K562 (cell line): ENCODE measurements at regions not wholly inside any gene's neighbourhood (a gene's known extent, or its start where the extent isn't known, plus 50 kb on each side); places are given as distances from the start of the nearest gene placed in this dataset.

Experiments used
- ATAC-seq: fragments of 200-7000 bp; cut with Tn5 transposase; 3 replicates; pipeline ENCODE4 v1.9.1; 2020; ENCODE audit warnings: moderate library complexity
- BruUV-seq: library from RNA; stranded (reverse); fragments of 400-500 nt; replicated peaks from 2 replicates; lab custom pipeline; 2021; lab: Mats Ljungman, UMichigan
- CTCF ChIA-PET: fragments of 300-600 bp; formaldehyde crosslinking; extraction: SDS; loops from one replicate; lab custom pipeline; 2021; ENCODE audit warnings: low intra/inter-chr PET ratio; lab: Yijun Ruan, JAX
- POLR2A ChIA-PET: fragments of 300-600, 350-650 bp; sonication (Branson Sonifier 250); formaldehyde crosslinking; extraction: SDS; loops from one replicate; lab custom pipeline; 2021; ENCODE audit warnings: antibody characterized with exemption, inconsistent platforms; lab: Yijun Ruan, JAX
- DNase-seq, 4 experiments: peaks; one replicate each; pipeline versions ENCODE4 v3.0.0 to v3.0.0-alpha.2; 2011 to 2018; ENCODE audit warnings: low spot score in 3 of 4, mixed read lengths in 3 of 4; ENCODE audit errors: extremely low read depth in 1 of 4
- FAIRE-seq: peaks from 2 replicates; lab custom pipeline; 2011; peaks lifted over from hg19 to GRCh38; lab: Jason Lieb, UNC
- H2AFZ ChIP-seq: 2 replicates; pipeline ENCODE4 v1.6.0; 2011; ENCODE audit warnings: low read depth, low read length, control low read depth, inconsistent platforms
- H3K27ac ChIP-seq: fragments of 200-600 bp; 3 replicates; pipeline ENCODE4 v1.8.0; 2011; ENCODE audit warnings: low read depth, mild to moderate bottlenecking, control low read depth, inconsistent platforms, low read length, moderate library complexity, mixed read lengths; ENCODE audit errors: extremely low read depth
- H3K27me3 ChIP-seq, 2 experiments: fragments of 300-600 bp in 1 of 2; 2 replicates in 1 of 2; 3 replicates in 1 of 2; pipeline versions ENCODE4 v1.6.0 to v1.8.0; 2011; ENCODE audit warnings: inconsistent platforms in 2 of 2, low read length in 2 of 2, mild to moderate bottlenecking in 1 of 2, mixed read lengths in 1 of 2, moderate library complexity in 1 of 2; ENCODE audit not compliant: control insufficient read depth in 2 of 2, insufficient read depth in 2 of 2
- H3K36me3 ChIP-seq: fragments of 300-600 bp; 3 replicates; pipeline ENCODE4 v1.8.0; 2011; ENCODE audit warnings: mild to moderate bottlenecking, low read length, inconsistent platforms; ENCODE audit not compliant: control insufficient read depth, insufficient read depth
- H3K4me1 ChIP-seq, 2 experiments: fragments of 200-600 bp in 1 of 2; replicated peaks in 1 of 2; 2 replicates in 1 of 2; 3 replicates in 1 of 2; pipeline versions ENCODE4 v1.5.1 to v1.8.0; 2011; ENCODE audit warnings: inconsistent platforms in 2 of 2, low read length in 2 of 2, mild to moderate bottlenecking in 1 of 2, mixed read lengths in 1 of 2, moderate library complexity in 1 of 2; ENCODE audit not compliant: control insufficient read depth in 2 of 2, insufficient read depth in 2 of 2
- H3K4me2 ChIP-seq: 2 replicates; pipeline ENCODE4 v1.6.1; 2011; ENCODE audit warnings: low read length, control low read depth, inconsistent platforms, mixed read lengths; ENCODE audit not compliant: insufficient read depth
- H3K4me3 ChIP-seq: fragments of 200-600 bp; sonication (generic), shearing (Covaris generic); 2 replicates; pipeline ENCODE4 v1.5.1; 2016; ENCODE audit warnings: control low read depth, inconsistent platforms
- H3K79me2 ChIP-seq: fragments of 200-600 bp; 3 replicates; pipeline ENCODE4 v1.8.0; 2011; ENCODE audit warnings: low read length, inconsistent platforms; ENCODE audit not compliant: control insufficient read depth, insufficient read depth
- H3K9ac ChIP-seq, 2 experiments: 2 replicates each; pipeline versions ENCODE4 v1.6.0 to v1.6.1; 2011; ENCODE audit warnings: low read depth in 2 of 2, low read length in 2 of 2, control low read depth in 1 of 2, inconsistent platforms in 1 of 2, mild to moderate bottlenecking in 1 of 2, mixed read lengths in 1 of 2; ENCODE audit not compliant: insufficient read depth in 1 of 2
- H3K9me1 ChIP-seq: one replicate; pipeline ENCODE4 v1.6.0; 2011; ENCODE audit warnings: inconsistent platforms, mild to moderate bottlenecking, low read length, moderate library complexity; ENCODE audit not compliant: control insufficient read depth, insufficient read depth
- H3K9me3 ChIP-seq: replicated peaks from 2 replicates; pipeline ENCODE4 v1.5.1; 2011; ENCODE audit warnings: low read depth, low read length, inconsistent platforms; ENCODE audit not compliant: control insufficient read depth, insufficient read depth
- H4K20me1 ChIP-seq: replicated peaks from 2 replicates; pipeline ENCODE4 v1.6.1; 2011; ENCODE audit warnings: low read length, inconsistent platforms, mixed read lengths; ENCODE audit not compliant: control insufficient read depth, insufficient read depth
- NCOA6 ChIP-seq: fragments of 450-650 bp; IDR thresholded peaks from 2 replicates; pipeline ENCODE4 v1.6.1; 2017; ENCODE audit warnings: mild to moderate bottlenecking
- NFIX ChIP-seq: fragments of 250-450 bp; sonication (Bioruptor Pico); IDR thresholded peaks from 2 replicates; pipeline ENCODE4 v1.4.0; 2020; ENCODE audit warnings: low read depth, mild to moderate bottlenecking, moderate library complexity
- SAP30 ChIP-seq: fragments of 200-600 bp; sonication (generic); IDR thresholded peaks from 2 replicates; pipeline ENCODE4 v1.6.1; 2012; ENCODE audit warnings: borderline replicate concordance, low read depth, mild to moderate bottlenecking, moderate library complexity, low read length, control low read depth, inconsistent platforms; ENCODE audit not compliant: insufficient read depth, poor library complexity, severe bottlenecking
- YBX1 ChIP-seq: fragments of 450-650 bp; IDR thresholded peaks from 2 replicates; pipeline ENCODE4 v1.7.1; 2016; ENCODE audit warnings: mild to moderate bottlenecking
- ZNF146 ChIP-seq: IDR thresholded peaks from one replicate; pipeline ENCODE4 v1.6.1; 2018; ENCODE audit warnings: missing compliant biosample characterization; ENCODE audit not compliant: unreplicated experiment
- WGBS: fragments of 100-300 bp; shearing (Covaris generic); methylation state at CpG from one replicate; pipeline ENCODE4 v1.1.6; 2016; ENCODE audit warnings: low coverage, mixed read lengths; ENCODE audit not compliant: insufficient coverage; ENCODE audit errors: missing lambda C conversion rate; 5-methylcytosine and 5-hydroxymethylcytosine counted together
- in situ Hi-C: fragments of 300-500 bp; cut with MboI; formaldehyde crosslinking; loops from 4 replicates; pipeline ENCODE4 v1.15.0; 2018; ENCODE audit warnings: inconsistent platforms, mixed read lengths
- intact Hi-C: fragments of 100-400 bp; cut with micrococcal nuclease; formaldehyde crosslinking; loops from 2 replicates; pipeline ENCODE4 v1.14.2; 2022
- TF ChIP-seq, protein P1 (sequence below), 2 experiments: fragments of 450-650 bp; conservative IDR thresholded peaks; 2 replicates each; pipeline ENCODE4 v1.6.1; 2017; ENCODE audit warnings: mild to moderate bottlenecking in 2 of 2, moderate library complexity in 2 of 2
- TF ChIP-seq, protein P2 (sequence below): sonication (generic); formaldehyde crosslinking; IDR thresholded peaks from 2 replicates; pipeline ENCODE4 v1.8.1; 2023; ENCODE audit warnings: mild to moderate bottlenecking, missing genetic modification reagents, moderate library complexity
- TF ChIP-seq, protein P3 (sequence below): fragments of 450-650 bp; IDR thresholded peaks from 2 replicates; pipeline ENCODE4 v1.6.1; 2016
- TF ChIP-seq, protein P4 (sequence below): fragments of 250-450 bp; sonication (Bioruptor Pico); IDR thresholded peaks from 2 replicates; pipeline ENCODE4 v1.8.0; 2022; ENCODE audit warnings: inconsistent platforms

DNA sequence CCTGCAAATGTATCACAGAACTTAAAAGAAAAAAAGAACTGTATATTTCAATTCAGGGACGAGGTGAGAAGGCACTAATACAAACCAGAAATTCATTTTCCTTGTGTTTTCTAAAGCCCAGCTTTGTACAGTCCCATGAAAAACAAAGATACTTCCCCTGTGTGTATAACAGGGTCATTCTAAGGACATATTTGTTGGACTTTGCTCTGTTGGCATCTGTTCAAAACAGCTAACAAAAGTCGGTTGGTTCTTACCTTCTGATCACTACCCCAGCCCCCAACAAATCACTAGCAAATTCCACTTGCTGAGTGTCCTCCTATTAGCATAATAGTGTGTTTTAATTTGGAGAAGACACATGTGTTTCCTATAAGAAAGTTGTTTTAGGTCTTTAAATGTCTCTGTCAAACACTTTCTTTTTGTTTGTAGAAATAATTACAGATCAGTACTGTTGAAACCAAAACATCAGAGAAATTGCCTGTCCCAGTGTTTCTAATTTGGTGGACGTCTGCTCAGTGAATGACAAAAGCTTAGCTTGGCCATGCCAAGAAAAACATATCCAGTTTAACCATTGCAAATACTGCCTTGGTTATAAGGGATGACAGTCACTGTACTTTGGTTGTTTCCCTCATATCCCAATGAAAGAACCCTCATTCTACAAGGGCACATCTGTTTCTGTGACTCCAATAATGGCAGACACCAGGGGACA lies 480.5 kb downstream of the EBF1 start:
- no peaks in the 10 kb centered on the region for H3K36me3 ChIP-seq

More for the DNA sequence above, 480.5 kb downstream of the EBF1 start:
- no TSS peak for BruUV-seq
- Histone ChIP-seq H3K9me1 (no peaks in the 10 kb centered on the region), H3K4me1 (no peaks in the 10 kb centered on the region), H2AFZ (no peak overlapping the region), H3K9ac (no peak overlapping the region), H3K4me3 (no peak overlapping the region), H3K4me2 (no peak overlapping the region), H4K20me1 (no peaks in the 10 kb centered on the region), H3K27me3 (no peaks in the 10 kb centered on the region), H3K79me2 (no peaks in the 10 kb centered on the region), H3K9me3 (no peaks in the 10 kb centered on the region), H3K27ac (no peak overlapping the region)
- in situ Hi-C loops, result no loop called here
- 0% methylated on average over 3 of the region's 3 CpGs for WGBS
- ATAC-seq (no peak), FAIRE-seq (no peak), DNase-seq (no peak)
- TF ChIP-seq, protein P1, sequence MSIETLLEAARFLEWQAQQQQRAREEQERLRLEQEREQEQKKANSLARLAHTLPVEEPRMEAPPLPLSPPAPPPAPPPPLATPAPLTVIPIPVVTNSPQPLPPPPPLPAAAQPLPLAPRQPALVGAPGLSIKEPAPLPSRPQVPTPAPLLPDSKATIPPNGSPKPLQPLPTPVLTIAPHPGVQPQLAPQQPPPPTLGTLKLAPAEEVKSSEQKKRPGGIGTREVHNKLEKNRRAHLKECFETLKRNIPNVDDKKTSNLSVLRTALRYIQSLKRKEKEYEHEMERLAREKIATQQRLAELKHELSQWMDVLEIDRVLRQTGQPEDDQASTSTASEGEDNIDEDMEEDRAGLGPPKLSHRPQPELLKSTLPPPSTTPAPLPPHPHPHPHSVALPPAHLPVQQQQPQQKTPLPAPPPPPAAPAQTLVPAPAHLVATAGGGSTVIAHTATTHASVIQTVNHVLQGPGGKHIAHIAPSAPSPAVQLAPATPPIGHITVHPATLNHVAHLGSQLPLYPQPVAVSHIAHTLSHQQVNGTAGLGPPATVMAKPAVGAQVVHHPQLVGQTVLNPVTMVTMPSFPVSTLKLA (conservative IDR thresholded peaks at IDR 0.05), result no peak
- TF ChIP-seq, protein P2, sequence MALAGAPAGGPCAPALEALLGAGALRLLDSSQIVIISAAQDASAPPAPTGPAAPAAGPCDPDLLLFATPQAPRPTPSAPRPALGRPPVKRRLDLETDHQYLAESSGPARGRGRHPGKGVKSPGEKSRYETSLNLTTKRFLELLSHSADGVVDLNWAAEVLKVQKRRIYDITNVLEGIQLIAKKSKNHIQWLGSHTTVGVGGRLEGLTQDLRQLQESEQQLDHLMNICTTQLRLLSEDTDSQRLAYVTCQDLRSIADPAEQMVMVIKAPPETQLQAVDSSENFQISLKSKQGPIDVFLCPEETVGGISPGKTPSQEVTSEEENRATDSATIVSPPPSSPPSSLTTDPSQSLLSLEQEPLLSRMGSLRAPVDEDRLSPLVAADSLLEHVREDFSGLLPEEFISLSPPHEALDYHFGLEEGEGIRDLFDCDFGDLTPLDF (CRISPR knock-in tag), result no peak
- no peak for TF ChIP-seq NFIX (CRISPR knock-in tag)
- TF ChIP-seq YBX1, result no peak
- TF ChIP-seq SAP30, result no peak
- TF ChIP-seq, protein P3, sequence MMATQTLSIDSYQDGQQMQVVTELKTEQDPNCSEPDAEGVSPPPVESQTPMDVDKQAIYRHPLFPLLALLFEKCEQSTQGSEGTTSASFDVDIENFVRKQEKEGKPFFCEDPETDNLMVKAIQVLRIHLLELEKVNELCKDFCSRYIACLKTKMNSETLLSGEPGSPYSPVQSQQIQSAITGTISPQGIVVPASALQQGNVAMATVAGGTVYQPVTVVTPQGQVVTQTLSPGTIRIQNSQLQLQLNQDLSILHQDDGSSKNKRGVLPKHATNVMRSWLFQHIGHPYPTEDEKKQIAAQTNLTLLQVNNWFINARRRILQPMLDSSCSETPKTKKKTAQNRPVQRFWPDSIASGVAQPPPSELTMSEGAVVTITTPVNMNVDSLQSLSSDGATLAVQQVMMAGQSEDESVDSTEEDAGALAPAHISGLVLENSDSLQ, result no peak
- no peak for TF ChIP-seq ZNF146 (CRISPR knock-in tag)
- no peak for TF ChIP-seq NCOA6
- TF ChIP-seq, protein P4, sequence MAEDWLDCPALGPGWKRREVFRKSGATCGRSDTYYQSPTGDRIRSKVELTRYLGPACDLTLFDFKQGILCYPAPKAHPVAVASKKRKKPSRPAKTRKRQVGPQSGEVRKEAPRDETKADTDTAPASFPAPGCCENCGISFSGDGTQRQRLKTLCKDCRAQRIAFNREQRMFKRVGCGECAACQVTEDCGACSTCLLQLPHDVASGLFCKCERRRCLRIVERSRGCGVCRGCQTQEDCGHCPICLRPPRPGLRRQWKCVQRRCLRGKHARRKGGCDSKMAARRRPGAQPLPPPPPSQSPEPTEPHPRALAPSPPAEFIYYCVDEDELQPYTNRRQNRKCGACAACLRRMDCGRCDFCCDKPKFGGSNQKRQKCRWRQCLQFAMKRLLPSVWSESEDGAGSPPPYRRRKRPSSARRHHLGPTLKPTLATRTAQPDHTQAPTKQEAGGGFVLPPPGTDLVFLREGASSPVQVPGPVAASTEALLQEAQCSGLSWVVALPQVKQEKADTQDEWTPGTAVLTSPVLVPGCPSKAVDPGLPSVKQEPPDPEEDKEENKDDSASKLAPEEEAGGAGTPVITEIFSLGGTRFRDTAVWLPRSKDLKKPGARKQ (CRISPR knock-in tag), result no peak
- CTCF ChIA-PET, result no interaction called here
- POLR2A ChIA-PET, result no interaction called here
- intact Hi-C loops, result no loop called here
